GM19239 (cell line): ENCODE measurements at regions not wholly inside any gene's neighbourhood (a gene's known extent, or its start where the extent isn't known, plus 50 kb on each side); places are given as distances from the start of the nearest gene placed in this dataset.
"Not testable (repeated sequence)": the region's sequence is repeated elsewhere in the genome, so short reads cannot be mapped to it uniquely, and the experiment has no call there.

Experiments
- DNase-seq: peaks from one replicate; pipeline ENCODE4 v3.0.0; 2011; ENCODE audit warnings: low spot score; ENCODE audit not compliant: insufficient read length
- FAIRE-seq: peaks from 2 replicates; lab custom pipeline; 2011; peaks lifted over from hg19 to GRCh38; lab: Jason Lieb, UNC

DNA sequence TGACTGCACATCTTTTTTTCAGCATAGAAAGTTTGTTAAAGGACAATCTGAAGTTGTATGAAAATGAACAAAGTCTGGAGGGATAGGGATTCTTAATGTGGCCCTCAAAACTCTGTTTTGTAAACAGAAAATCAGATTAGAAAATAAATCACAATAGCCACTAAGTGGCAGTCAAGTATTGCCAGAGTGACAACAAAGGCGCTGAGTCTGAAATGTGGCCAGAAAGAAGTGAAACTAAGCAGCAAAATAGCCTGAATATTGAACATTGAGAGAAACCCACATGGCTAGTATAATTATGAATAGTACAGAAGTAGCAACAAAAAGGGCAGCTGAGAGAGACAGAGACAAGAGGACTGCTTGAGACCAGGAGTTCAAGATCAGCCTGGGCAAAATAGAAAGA is 81.1 kb upstream of the CT45A1 start:
- peak; percentile 99 for FAIRE-seq
- DNase-seq: no peak

- FAIRE-seq: no peak
- DNase-seq: no peak
These were observed 74.2 kb upstream of the CT45A1 start for GRCh38 chrX:135639066-135639780.

DNA sequence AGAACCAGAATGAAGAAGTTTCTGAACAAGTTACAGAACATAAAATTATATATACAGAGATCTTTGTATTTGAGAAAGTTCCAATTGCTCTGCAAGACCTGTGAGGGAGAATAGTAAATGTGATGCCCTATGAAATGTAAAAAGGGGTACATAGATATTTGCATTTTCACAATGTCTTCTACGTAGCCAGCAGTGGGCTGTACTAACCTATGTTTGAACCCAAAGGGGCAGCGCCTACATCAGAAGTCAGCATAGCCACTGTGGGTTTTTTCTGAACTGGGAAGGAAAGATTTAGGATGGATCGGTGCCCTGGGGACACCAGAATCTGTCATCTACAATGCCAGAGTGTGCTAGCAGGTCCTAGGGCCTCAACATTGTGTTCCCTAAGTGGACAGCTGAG is 69.5 kb upstream of the CT45A1 start:
- DNase-seq (no peak), FAIRE-seq (no peak)

DNA sequence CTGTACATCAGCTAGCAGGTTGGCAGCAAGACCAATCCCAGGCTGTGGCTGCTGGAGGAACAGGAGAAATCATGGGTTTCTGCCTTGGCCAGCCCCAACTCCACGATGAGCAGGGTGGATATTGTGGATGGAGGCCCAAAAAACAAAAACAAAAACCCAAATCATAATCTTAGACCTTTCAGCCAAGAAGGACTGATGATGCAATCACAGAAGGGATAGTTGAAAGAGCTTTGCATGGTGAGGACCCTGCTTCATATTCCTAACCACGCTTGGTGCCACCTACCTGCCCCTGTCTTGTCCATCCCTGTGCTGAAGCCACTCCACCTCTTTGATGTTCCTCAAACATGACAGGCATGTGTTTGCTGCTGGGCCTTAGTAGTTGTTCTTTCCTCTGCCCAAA is 68.8 kb upstream of the CT45A1 start:
- no peak for FAIRE-seq

GRCh38 chrX:135649029-135649428 is 64.4 kb upstream of the CT45A1 start:
- DNase-seq (no peak), FAIRE-seq (no peak)

More for the DNA sequence above, 68.8 kb upstream of the CT45A1 start:
- no peak for DNase-seq

DNA sequence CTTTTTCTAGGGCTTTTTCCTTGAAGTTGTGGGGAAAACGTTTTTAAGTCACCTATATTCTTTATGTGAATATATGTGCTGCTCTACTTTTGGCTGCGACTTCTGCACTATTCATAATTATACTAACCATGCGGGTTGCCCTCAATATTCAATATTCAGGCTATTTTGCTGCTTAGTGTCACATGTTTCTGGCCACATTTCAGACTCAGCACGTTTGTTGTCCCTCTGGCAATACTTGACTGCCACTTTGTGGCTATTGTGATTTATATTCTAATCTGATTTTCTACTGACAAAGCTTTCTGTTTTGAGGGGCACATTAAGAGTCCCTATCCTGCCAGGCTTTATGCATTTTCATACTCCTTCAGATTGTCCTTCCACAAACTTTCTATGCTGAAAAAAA is 63.9 kb upstream of the CT45A1 start:
- FAIRE-seq: no peak

GRCh38 chrX:135651647-135652295 is 61.7 kb upstream of the CT45A1 start:
- DNase-seq: no peak
- no peak for FAIRE-seq

More for the DNA sequence above, 63.9 kb upstream of the CT45A1 start:
- DNase-seq: no peak

DNA sequence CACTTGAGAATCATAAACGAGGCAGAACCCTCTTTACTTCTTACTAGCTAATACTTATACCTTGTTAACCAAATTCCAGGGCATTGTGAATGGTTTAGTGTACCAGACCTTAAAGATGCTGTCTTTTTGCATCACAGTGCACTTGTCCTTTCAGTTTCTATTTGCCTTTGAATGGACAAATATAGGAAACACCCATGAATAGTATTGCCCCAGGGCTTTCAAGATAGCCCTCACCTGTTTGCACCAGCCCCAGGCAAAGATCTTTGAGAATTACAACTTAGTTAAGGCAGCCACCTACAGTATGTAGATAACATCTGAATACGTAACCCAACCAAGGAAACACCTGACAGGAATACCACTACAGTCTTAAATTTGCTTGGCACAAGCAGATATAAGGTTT is 60.8 kb upstream of the CT45A1 start:
- FAIRE-seq (no peak), DNase-seq (no peak)

- FAIRE-seq: peak; percentile 97
- not testable (repeated sequence) for DNase-seq
These were observed 55.3 kb upstream of the CT45A1 start for GRCh38 chrX:135657952-135658654.
